K562 (cell line): ENCODE measurements at regions not wholly inside any gene's neighbourhood (a gene's known extent, or its start where the extent isn't known, plus 50 kb on each side); places are given as distances from the start of the nearest gene placed in this dataset.

Experiments used
- ATAC-seq: fragments of 200-7000 bp; cut with Tn5 transposase; 3 replicates; pipeline ENCODE4 v1.9.1; 2020; ENCODE audit warnings: moderate library complexity
- BruUV-seq: library from RNA; stranded (reverse); fragments of 400-500 nt; replicated peaks from 2 replicates; lab custom pipeline; 2021; lab: Mats Ljungman, UMichigan
- CTCF ChIA-PET: fragments of 300-600 bp; formaldehyde crosslinking; extraction: SDS; loops from one replicate; lab custom pipeline; 2021; ENCODE audit warnings: low intra/inter-chr PET ratio; lab: Yijun Ruan, JAX
- POLR2A ChIA-PET: fragments of 300-600, 350-650 bp; sonication (Branson Sonifier 250); formaldehyde crosslinking; extraction: SDS; loops from one replicate; lab custom pipeline; 2021; ENCODE audit warnings: antibody characterized with exemption, inconsistent platforms; lab: Yijun Ruan, JAX
- DNase-seq, 4 experiments: peaks; one replicate each; pipeline versions ENCODE4 v3.0.0 to v3.0.0-alpha.2; 2011 to 2018; ENCODE audit warnings: low spot score in 3 of 4, mixed read lengths in 3 of 4; ENCODE audit errors: extremely low read depth in 1 of 4
- FAIRE-seq: peaks from 2 replicates; lab custom pipeline; 2011; peaks lifted over from hg19 to GRCh38; lab: Jason Lieb, UNC
- H2AFZ ChIP-seq: 2 replicates; pipeline ENCODE4 v1.6.0; 2011; ENCODE audit warnings: low read depth, low read length, control low read depth, inconsistent platforms
- H3K27ac ChIP-seq: fragments of 200-600 bp; 3 replicates; pipeline ENCODE4 v1.8.0; 2011; ENCODE audit warnings: low read depth, mild to moderate bottlenecking, control low read depth, inconsistent platforms, low read length, moderate library complexity, mixed read lengths; ENCODE audit errors: extremely low read depth
- H3K27me3 ChIP-seq, 2 experiments: fragments of 300-600 bp in 1 of 2; 2 replicates in 1 of 2; 3 replicates in 1 of 2; pipeline versions ENCODE4 v1.6.0 to v1.8.0; 2011; ENCODE audit warnings: inconsistent platforms in 2 of 2, low read length in 2 of 2, mild to moderate bottlenecking in 1 of 2, mixed read lengths in 1 of 2, moderate library complexity in 1 of 2; ENCODE audit not compliant: control insufficient read depth in 2 of 2, insufficient read depth in 2 of 2
- H3K36me3 ChIP-seq: fragments of 300-600 bp; 3 replicates; pipeline ENCODE4 v1.8.0; 2011; ENCODE audit warnings: mild to moderate bottlenecking, low read length, inconsistent platforms; ENCODE audit not compliant: control insufficient read depth, insufficient read depth
- H3K4me1 ChIP-seq, 2 experiments: fragments of 200-600 bp in 1 of 2; replicated peaks in 1 of 2; 2 replicates in 1 of 2; 3 replicates in 1 of 2; pipeline versions ENCODE4 v1.5.1 to v1.8.0; 2011; ENCODE audit warnings: inconsistent platforms in 2 of 2, low read length in 2 of 2, mild to moderate bottlenecking in 1 of 2, mixed read lengths in 1 of 2, moderate library complexity in 1 of 2; ENCODE audit not compliant: control insufficient read depth in 2 of 2, insufficient read depth in 2 of 2
- H3K4me2 ChIP-seq: 2 replicates; pipeline ENCODE4 v1.6.1; 2011; ENCODE audit warnings: low read length, control low read depth, inconsistent platforms, mixed read lengths; ENCODE audit not compliant: insufficient read depth
- H3K4me3 ChIP-seq: fragments of 200-600 bp; sonication (generic), shearing (Covaris generic); 2 replicates; pipeline ENCODE4 v1.5.1; 2016; ENCODE audit warnings: control low read depth, inconsistent platforms
- H3K79me2 ChIP-seq: fragments of 200-600 bp; 3 replicates; pipeline ENCODE4 v1.8.0; 2011; ENCODE audit warnings: low read length, inconsistent platforms; ENCODE audit not compliant: control insufficient read depth, insufficient read depth
- H3K9ac ChIP-seq, 2 experiments: 2 replicates each; pipeline versions ENCODE4 v1.6.0 to v1.6.1; 2011; ENCODE audit warnings: low read depth in 2 of 2, low read length in 2 of 2, control low read depth in 1 of 2, inconsistent platforms in 1 of 2, mild to moderate bottlenecking in 1 of 2, mixed read lengths in 1 of 2; ENCODE audit not compliant: insufficient read depth in 1 of 2
- H3K9me1 ChIP-seq: one replicate; pipeline ENCODE4 v1.6.0; 2011; ENCODE audit warnings: inconsistent platforms, mild to moderate bottlenecking, low read length, moderate library complexity; ENCODE audit not compliant: control insufficient read depth, insufficient read depth
- H3K9me3 ChIP-seq: replicated peaks from 2 replicates; pipeline ENCODE4 v1.5.1; 2011; ENCODE audit warnings: low read depth, low read length, inconsistent platforms; ENCODE audit not compliant: control insufficient read depth, insufficient read depth
- H4K20me1 ChIP-seq: replicated peaks from 2 replicates; pipeline ENCODE4 v1.6.1; 2011; ENCODE audit warnings: low read length, inconsistent platforms, mixed read lengths; ENCODE audit not compliant: control insufficient read depth, insufficient read depth
- CBFA2T3 ChIP-seq: fragments of 450-650 bp; IDR thresholded peaks from 2 replicates; pipeline ENCODE4 v1.6.1; 2017
- FOSL1 ChIP-seq: fragments of 200-800 bp; sonication (Bioruptor generic); conservative IDR thresholded peaks from 2 replicates; pipeline ENCODE4 v1.6.1; 2016; ENCODE audit warnings: missing genetic modification characterization, missing compliant biosample characterization
- MYBL2 ChIP-seq, 2 experiments: fragments of 450-650 bp in 1 of 2; sonication (generic) in 1 of 2; formaldehyde crosslinking in 1 of 2; IDR thresholded peaks; 2 replicates each; pipeline versions ENCODE4 v1.6.1 to v1.8.1; 2017 to 2022; ENCODE audit warnings: borderline replicate concordance in 1 of 2, inconsistent platforms in 1 of 2, low read depth in 1 of 2, mild to moderate bottlenecking in 1 of 2, missing genetic modification reagents in 1 of 2, moderate library complexity in 1 of 2
- ZFP1 ChIP-seq: fragments of 450-650 bp; formaldehyde crosslinking; IDR thresholded peaks from 2 replicates; pipeline ENCODE4 v1.4.0; 2020; ENCODE audit warnings: mild to moderate bottlenecking, mixed read lengths
- ZNF583 ChIP-seq: fragments of 250-450 bp; sonication (Bioruptor Pico); IDR thresholded peaks from 2 replicates; pipeline ENCODE4 v1.4.0; 2020
- ZNF780A ChIP-seq: fragments of 250-450 bp; sonication (Bioruptor Pico); IDR thresholded peaks from 2 replicates; pipeline ENCODE4 v1.5.0; 2021; ENCODE audit warnings: mild to moderate bottlenecking
- WGBS: fragments of 100-300 bp; shearing (Covaris generic); methylation state at CpG from one replicate; pipeline ENCODE4 v1.1.6; 2016; ENCODE audit warnings: low coverage, mixed read lengths; ENCODE audit not compliant: insufficient coverage; ENCODE audit errors: missing lambda C conversion rate; 5-methylcytosine and 5-hydroxymethylcytosine counted together
- in situ Hi-C: fragments of 300-500 bp; cut with MboI; formaldehyde crosslinking; loops from 4 replicates; pipeline ENCODE4 v1.15.0; 2018; ENCODE audit warnings: inconsistent platforms, mixed read lengths
- intact Hi-C: fragments of 100-400 bp; cut with micrococcal nuclease; formaldehyde crosslinking; loops from 2 replicates; pipeline ENCODE4 v1.14.2; 2022
- TF ChIP-seq, protein P1 (sequence below): sonication (generic); formaldehyde crosslinking; IDR thresholded peaks from 2 replicates; pipeline ENCODE4 v1.8.1; 2023; ENCODE audit warnings: mild to moderate bottlenecking, missing genetic modification reagents
- TF ChIP-seq, protein P2 (sequence below): fragments of 450-650 bp; formaldehyde crosslinking; IDR thresholded peaks from 2 replicates; pipeline ENCODE4 v1.4.0; 2022; ENCODE audit warnings: missing genetic modification characterization
- TF ChIP-seq, protein P3 (sequence below): fragments of 250-450 bp; sonication (Bioruptor Pico); IDR thresholded peaks from 2 replicates; pipeline ENCODE4 v1.8.0; 2022; ENCODE audit warnings: inconsistent platforms

DNA sequence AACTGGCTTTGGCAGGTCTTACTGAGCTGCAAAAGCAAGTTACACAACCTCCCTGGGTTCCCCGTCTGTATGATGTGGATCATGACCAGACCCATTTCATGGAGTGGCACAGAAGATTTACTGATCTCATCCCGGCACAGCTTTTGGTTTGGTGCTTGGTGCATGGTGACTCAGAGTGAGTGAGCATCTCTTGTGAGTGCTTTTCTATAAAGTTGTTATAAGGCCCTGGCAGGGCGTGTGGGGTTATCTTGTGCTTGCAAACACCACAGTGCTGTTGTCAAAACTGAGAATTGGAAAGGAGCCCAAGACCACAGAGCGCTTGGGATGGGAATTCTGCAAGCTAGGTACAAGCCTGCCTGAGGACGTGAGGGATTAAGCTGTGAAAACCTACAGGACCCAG, 425.2 kb downstream of the GADD45G start:
- FAIRE-seq, result no peak
- no peak overlapping the region for H3K9ac ChIP-seq
- H3K36me3 ChIP-seq, result no peaks in the 10 kb centered on the region
- H3K27me3 ChIP-seq, result no peaks in the 10 kb centered on the region
- 0% methylated on average over 5 of the region's 5 CpGs for WGBS
- no peak overlapping the region for H3K4me3 ChIP-seq
- no peak overlapping the region for H2AFZ ChIP-seq
- ChIA-PET POLR2A (no interaction called here), CTCF (no interaction called here)
- no TSS peak for BruUV-seq
- no peaks in the 10 kb centered on the region for H3K4me1 ChIP-seq
- intact Hi-C loops (no loop called here), in situ Hi-C loops (no loop called here)
- TF ChIP-seq ZNF780A (CRISPR knock-in tag), result no peak
- TF ChIP-seq ZFP1 (CRISPR knock-in tag), result no peak
- no peak for TF ChIP-seq ZNF583 (CRISPR knock-in tag)
- peak; percentile 44; the same call in 1 of the 2 replicates for TF ChIP-seq FOSL1
- ATAC-seq, result no peak
- H4K20me1 ChIP-seq, result no peaks in the 10 kb centered on the region
- H3K9me3 ChIP-seq, result no peaks in the 10 kb centered on the region
- no peaks in the 10 kb centered on the region for H3K9me1 ChIP-seq
- H3K27ac ChIP-seq, result no peak overlapping the region
- H3K79me2 ChIP-seq, result no peaks in the 10 kb centered on the region
- no peak overlapping the region for H3K4me2 ChIP-seq
- no peak for DNase-seq

DNA sequence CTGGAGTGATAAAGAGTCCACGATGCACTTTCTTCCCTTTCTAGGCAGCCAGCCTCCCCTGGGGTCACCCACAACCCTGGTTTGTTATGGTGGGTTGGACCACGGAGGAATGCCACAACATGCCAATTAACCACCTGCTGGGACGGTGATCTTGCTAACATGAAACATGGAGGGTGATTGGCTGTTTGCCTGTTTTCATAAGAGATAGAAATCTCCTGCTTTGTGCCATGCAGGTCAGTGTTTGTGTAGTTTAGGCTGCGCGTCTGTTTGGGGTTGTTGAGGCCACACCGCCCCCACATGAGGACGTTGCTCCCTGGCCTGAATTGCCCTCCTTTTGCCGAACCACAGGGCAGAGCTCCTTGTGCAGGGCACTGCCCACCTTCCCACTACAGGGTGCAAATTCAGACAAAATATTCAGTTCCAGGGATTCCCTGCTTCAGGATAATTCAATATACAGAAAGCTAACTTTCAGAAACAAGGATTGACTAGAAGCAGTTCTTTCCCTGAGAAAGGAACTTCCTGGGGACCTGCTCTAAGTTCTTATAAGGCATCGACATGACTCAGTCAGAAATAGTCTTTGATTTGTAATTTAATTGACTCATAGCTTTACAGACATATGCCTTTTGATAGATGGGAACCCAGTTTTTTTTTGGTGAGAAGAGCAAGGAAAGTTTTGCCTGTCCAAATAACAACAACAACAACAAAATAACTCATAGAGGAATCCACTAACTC, 427.6 kb downstream of the GADD45G start:
- Histone ChIP-seq H2AFZ (no peak overlapping the region), H3K4me1 (no peaks in the 10 kb centered on the region), H3K9me1 (no peaks in the 10 kb centered on the region), H3K36me3 (no peaks in the 10 kb centered on the region), H3K9me3 (no peaks in the 10 kb centered on the region), H3K4me2 (no peak overlapping the region), H3K27ac (no peak overlapping the region), H4K20me1 (no peaks in the 10 kb centered on the region), H3K9ac (no peak overlapping the region), H3K27me3 (no peaks in the 10 kb centered on the region), H3K79me2 (no peaks in the 10 kb centered on the region), H3K4me3 (no peak overlapping the region)
- no TSS peak for BruUV-seq
- in situ Hi-C loops (no loop called here), intact Hi-C loops (no loop called here)
- DNase-seq (no peak), ATAC-seq (no peak), FAIRE-seq (no peak)
- WGBS, result 0% methylated on average over 6 of the region's 9 CpGs
- POLR2A ChIA-PET, result no interaction called here
- CTCF ChIA-PET, result no interaction called here
- TF ChIP-seq CBFA2T3 (no peak), MYBL2 (IDR thresholded peaks at IDR 0.05; ENCODE audit: low read depth) (no peak), MYBL2 (CRISPR knock-in tag; IDR thresholded peaks at IDR 0.05; ENCODE audit: borderline replicate concordance) (no peak)
- TF ChIP-seq, protein P1, sequence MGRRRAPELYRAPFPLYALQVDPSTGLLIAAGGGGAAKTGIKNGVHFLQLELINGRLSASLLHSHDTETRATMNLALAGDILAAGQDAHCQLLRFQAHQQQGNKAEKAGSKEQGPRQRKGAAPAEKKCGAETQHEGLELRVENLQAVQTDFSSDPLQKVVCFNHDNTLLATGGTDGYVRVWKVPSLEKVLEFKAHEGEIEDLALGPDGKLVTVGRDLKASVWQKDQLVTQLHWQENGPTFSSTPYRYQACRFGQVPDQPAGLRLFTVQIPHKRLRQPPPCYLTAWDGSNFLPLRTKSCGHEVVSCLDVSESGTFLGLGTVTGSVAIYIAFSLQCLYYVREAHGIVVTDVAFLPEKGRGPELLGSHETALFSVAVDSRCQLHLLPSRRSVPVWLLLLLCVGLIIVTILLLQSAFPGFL (CRISPR knock-in tag), result no peak
- TF ChIP-seq, protein P2, sequence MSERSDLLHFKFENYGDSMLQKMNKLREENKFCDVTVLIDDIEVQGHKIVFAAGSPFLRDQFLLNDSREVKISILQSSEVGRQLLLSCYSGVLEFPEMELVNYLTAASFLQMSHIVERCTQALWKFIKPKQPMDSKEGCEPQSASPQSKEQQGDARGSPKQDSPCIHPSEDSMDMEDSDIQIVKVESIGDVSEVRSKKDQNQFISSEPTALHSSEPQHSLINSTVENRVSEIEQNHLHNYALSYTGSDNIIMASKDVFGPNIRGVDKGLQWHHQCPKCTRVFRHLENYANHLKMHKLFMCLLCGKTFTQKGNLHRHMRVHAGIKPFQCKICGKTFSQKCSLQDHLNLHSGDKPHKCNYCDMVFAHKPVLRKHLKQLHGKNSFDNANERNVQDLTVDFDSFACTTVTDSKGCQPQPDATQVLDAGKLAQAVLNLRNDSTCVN (CRISPR knock-in tag), result no peak
- TF ChIP-seq, protein P3, sequence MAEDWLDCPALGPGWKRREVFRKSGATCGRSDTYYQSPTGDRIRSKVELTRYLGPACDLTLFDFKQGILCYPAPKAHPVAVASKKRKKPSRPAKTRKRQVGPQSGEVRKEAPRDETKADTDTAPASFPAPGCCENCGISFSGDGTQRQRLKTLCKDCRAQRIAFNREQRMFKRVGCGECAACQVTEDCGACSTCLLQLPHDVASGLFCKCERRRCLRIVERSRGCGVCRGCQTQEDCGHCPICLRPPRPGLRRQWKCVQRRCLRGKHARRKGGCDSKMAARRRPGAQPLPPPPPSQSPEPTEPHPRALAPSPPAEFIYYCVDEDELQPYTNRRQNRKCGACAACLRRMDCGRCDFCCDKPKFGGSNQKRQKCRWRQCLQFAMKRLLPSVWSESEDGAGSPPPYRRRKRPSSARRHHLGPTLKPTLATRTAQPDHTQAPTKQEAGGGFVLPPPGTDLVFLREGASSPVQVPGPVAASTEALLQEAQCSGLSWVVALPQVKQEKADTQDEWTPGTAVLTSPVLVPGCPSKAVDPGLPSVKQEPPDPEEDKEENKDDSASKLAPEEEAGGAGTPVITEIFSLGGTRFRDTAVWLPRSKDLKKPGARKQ, result no peak
